Heart left ventricle (tissue), 13 donors: ENCODE measurements at regions not wholly inside any gene's neighbourhood (a gene's known extent, or its start where the extent isn't known, plus 50 kb on each side); places are given as distances from the start of the nearest gene placed in this dataset.

Source experiments
- CTCF ChIP-seq, 12 donors: fragments of 200-600 bp; sonication (generic) in 4 of 12; IDR thresholded peaks; one replicate each; pipeline versions ENCODE4 v1.5.0 to v1.8.0; 2018 to 2022; ENCODE audit warnings: antibody characterized with exemption in 12 of 12, mild to moderate bottlenecking in 5 of 12
- POLR2A ChIP-seq, 2 donors: fragments of 450-650 bp; IDR thresholded peaks; one replicate each; pipeline ENCODE4 v1.6.1; 2017; ENCODE audit warnings: antibody characterized with exemption in 2 of 2, mild to moderate bottlenecking in 2 of 2, moderate library complexity in 2 of 2
- donor health status: ischemic (EF 13 %, LVEDD 7.1; RV severe dilation, severe dysfunction).
- donor health status: DM: no; HTN: yes; CAD: no.
- donor health status: DM: no; HTN: no; CAD: no.
- donor health status: ischemic (EF 25% LVEDD 6.9; RV normal size, moderate dysfunction).
- donor health status: ischemic (EF 25% LVEDD 5.7; RV mildly dilated, moderate dysfunction).
- donor health status: ischemic (EF 35%, LVEDD 5.7; RV mildly dilated, moderate dysfunction).
- donor health status: nonischemic (EF 11% LVEDD 7.7; RV severe dilation, severe dysfunction).
- donor health status: DM: yes; HTN: yes; CAD: no.
- donor health status: PGD.
- donor health status: ischemic (EF 29% LVEDD 5.4; RV normal size, mild dysfunction).
- donor health status: nonischemic (EF 23%, LVEDD 6.1; RV moderate dilation, normal function).

- TF ChIP-seq CTCF (IDR thresholded peaks at IDR 0.05) (no peak), POLR2A (IDR thresholded peaks at IDR 0.05) (no peak)
Observed at GRCh38 chr6:87935196-87935595, 112.4 kb upstream of the SPACA1 start.
